HG02970 (cell line): ENCODE measurements at regions not wholly inside any gene's neighbourhood (a gene's known extent, or its start where the extent isn't known, plus 50 kb on each side); places are given as distances from the start of the nearest gene placed in this dataset.

ENCODE experiments used
- ATAC-seq: cut with Tn5 transposase; IDR thresholded peaks from one replicate; pipeline ENCODE4 v1.9.1; 2021; ENCODE audit warnings: mild to moderate bottlenecking, moderate library complexity, moderate number of reproducible peaks; ENCODE audit not compliant: unreplicated experiment, low FRiP score

DNA sequence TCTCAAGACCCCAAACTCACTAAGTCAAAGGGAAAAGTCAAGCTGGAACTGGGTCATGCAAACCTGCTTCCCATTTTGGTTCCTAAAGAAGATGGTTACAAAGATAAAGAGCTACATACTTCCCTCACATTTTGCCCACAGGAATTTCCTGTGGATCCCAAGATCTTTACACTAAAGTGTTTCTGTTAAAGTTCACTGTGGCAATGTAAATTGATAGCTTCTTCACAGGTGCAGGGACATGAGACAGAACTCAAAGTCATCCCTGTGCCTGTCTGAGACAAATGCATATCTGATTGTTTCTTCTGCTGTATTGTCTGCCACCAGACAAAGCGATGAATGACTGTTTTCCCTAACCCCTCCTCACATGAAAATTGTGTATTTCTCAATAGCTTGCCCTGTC, 567.8 kb downstream of the ZIC1 start:
- no peak for ATAC-seq

DNA sequence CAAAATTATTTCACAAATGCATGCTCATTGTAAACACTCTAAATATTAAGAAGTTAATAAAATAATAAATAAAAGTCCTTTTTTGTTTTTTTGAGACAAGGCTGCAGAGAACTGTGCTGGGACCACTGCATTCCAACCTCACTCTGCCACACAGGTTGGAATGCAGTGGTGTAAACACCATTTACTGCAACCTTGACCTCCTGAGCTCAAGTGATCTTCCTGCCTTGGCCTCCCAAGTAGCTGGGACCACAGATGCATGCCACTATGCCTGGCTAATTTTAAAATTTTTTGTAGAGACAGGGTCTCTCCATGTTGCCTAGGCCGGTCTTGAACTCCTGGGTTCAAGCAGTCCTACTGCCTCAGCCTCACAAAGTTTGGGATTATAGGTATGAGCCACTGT, 578.4 kb downstream of the ZIC1 start:
- ATAC-seq, result no peak

DNA sequence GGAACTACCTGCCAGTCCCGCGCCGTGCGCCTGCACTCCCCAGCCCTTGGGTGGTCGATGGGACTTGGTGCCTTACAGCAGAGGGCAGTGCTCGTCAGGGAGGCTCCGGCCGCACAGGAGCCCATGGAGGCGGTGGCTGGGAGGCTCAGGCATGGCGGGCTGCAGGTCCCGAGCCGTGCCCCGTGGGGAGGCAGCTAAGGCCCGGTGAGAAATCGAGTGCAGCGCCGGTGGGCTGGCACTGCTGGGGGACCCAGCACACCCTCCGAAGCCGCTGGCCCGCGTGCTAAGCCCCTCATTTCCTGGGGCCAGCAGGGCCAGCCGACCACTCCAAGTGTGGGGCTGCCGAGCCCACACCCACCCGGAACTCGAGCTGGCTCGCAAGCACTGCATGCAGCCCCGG, 580.2 kb downstream of the ZIC1 start:
- no peak for ATAC-seq

DNA sequence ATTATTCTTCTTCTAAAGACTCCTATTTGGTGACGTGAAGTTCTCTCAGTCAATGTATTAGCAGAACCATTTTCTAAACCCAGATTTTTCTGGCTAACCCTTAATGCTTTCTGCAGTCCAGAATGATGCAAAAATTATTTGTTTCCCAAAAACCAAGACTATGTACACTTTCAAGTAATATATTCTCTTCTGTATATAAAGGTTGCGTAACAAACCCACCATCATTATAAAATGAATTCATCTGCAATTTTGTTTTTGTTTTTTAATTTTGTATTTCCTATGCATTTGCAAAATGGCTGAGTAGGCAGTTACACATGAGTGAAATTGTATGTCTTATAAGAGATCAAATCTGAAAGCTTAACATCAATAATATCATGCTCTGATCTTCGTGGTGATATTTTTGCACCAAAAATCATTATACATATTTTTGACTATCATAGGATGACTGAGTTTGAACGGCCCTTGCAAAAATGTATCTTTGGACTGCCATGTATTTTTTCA, 593.6 kb downstream of the ZIC1 start:
- ATAC-seq, result no peak

DNA sequence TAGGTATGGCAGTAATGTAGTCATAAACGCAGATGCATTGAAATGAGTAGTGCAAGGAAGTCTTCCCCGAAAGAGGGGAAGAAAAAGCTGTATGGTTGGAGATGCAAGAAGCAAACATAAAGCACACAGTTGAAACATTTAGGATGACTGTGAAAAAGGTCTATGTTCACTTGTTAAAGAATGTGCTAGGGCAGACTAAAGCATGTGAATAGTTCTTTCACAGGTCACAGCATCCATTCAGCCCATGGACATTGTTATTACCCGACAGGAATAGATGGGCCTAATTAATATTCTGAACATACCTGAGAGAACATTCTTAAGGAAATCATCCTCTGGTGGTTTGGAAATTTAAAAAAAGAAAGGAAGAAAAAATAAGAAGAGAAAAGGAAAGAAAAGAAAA, 595.2 kb downstream of the ZIC1 start:
- no peak for ATAC-seq

DNA sequence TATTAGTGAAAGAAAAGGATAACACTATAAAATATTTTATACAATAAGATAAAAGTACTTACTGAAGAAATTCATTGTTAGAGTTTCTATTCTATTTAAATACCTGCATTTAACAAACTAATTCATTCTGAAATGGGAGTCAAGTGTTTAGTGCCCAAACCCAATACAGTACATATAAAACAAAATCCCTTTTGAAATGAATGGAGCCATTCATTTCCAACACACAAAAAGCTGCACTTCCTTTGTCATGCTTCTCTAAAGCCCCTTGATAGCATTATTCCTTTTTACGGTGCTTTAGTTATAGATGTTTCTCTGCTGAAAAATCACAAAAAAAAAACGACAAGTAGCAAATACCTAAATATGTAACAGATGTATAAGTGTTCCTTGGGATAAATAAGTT, 596.3 kb downstream of the ZIC1 start:
- ATAC-seq, result no peak

DNA sequence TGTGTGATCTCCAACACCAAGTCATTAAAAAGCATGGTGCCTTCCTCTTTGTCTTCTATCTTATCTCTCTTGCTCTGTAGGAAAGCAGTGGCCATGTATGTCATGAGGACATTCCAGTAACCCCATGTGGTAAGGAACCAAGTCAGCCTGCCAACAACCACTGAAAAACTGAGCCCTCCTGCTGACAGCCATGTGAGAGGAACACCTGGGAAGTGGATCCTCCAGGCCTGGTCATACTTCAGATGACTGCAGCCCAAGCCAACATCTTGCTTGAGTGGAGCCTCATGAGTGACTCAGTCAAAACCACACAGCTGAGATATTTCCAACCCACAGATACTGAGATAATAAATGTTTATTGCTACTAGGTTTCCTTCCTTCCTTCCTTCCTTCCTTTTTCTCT, 597.3 kb downstream of the ZIC1 start:
- ATAC-seq, result no peak

DNA sequence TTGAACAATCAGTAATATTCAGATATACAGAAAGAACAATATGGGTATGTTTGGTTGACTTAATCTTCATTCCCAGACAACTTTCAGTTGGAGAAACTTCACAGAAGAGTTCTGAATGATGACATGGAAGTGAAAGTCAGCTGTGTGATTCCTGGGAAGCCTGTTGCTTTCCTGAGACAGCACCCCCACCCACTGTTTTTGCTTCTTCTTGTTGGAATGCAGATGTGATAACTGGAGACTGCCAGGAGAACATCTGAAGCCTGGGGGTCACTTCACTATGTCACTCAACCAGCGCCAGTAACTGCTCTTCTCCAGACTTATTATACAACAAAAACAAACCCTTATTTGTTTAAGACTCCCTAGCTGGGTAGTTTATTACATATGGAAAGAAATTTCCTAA, 599.4 kb downstream of the ZIC1 start:
- ATAC-seq, result no peak

DNA sequence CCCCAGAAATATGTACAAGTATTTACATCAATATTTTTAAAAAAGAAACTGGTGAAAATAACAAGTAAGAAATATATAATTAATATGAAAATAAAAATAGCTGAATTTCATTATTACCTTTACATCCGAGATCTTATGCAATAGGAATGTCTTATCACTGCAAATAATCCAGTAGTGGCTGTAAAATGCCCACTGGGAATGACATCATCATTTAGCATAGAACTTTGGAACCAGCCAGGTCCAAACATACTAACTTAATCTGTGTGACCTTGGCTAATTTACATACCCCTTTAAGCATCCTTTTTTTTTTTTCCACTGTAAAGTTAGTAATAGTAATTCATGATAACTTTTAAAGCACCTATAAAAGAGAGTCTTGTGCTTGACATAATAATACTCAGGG, 611.7 kb downstream of the ZIC1 start:
- ATAC-seq, result no peak

DNA sequence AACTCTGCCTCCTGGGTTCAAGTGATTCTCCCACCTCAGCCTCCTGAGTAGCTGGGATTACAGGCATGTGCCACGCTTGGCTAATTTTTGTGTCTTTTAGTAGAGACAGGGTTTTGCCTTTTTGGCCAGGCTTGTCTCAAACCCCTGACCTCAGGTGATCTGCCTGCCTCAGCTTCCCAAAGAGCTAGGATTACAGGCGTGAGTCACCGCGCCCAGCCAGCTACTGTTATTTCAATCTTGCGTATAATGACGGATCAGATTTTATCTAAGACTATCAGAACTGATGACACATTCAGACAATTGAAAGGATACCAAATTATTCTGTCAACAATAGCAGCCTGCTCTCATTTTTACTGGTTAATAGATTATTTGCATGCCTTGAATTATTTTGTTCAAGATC, 612.2 kb downstream of the ZIC1 start:
- ATAC-seq, result no peak

DNA sequence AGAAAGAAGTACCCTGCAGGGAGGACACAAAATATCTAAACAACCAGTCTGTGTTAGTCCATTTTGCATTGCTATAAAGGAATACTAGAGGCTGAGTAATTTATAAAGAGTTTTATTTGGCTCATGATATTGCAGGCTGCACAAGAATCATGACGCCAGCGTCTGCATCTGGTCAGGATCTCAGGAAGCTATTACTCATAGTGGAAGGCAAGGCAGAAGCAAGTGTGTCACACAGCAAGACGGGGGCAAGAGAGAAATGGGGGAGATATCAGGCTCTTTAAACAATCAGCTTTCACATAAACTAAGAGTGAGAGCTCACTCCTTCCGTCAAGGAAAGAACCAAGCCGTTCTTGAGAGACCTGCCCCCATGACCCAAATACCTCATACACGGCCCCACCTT, 614.8 kb downstream of the ZIC1 start:
- no peak for ATAC-seq

DNA sequence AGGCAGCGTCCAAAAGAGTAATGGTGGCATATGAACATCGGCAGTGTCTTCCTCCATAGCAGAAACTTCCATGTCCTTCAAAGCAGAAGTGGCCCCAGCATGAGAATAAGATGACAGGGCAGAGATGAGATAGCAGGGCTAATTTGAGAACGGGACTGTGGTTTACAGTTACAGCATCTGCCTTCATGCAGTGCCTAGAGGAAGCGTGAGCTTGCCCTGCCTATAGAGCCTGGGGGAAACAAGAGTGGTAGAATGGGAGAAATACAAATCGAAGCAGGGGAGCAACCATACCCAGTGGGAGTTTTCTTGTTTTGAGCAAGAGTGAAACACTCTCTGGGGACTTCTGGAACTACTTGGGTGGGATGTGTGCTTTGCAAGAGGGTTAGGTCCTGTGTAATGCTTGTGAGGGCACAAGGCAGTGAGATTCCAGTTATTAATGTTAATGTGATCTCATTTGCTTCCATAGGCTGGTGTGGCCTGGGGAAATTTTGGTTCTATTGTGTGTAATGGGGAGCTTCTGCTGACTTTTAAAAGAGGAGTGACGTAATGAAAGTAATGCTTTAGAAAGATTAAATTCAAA, 616.9 kb downstream of the ZIC1 start:
- ATAC-seq, result no peak

DNA sequence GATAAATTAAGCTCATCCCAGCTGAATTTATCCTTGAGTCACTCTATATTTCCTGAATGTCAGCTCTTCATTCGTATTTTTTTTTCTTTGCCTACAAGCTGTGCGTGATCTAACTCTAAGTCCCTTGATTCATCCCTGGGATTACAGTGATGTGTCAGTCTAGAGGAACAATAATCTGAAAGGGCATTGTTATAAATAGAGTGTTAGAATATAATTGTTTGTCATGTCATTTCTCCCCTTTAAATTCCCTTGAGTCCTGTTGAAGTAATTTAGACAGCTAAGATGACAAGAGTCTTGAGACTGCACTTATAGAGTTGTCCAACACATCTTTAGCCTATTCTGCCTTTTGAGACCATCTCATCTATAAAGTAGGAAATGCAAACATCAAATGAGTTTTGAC, 621.8 kb downstream of the ZIC1 start:
- no peak for ATAC-seq

DNA sequence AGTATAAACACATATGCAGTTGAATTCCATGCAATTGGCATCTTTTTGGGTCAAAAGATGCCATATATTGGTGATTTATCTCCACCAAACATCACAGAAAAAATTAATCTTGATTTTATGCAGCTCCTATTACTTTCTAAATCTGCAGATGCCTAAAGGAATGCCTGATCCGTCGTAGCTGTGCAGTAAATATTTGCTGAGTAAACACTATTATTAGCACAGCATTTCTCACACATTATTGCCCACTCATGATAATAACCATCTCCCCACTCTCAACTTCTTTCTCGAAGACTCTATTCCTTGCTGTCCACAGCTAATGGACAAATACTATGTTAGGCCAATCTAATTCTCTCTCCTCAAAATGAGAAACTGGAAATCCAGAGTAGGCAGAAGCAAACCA, 625.2 kb downstream of the ZIC1 start:
- no peak for ATAC-seq

DNA sequence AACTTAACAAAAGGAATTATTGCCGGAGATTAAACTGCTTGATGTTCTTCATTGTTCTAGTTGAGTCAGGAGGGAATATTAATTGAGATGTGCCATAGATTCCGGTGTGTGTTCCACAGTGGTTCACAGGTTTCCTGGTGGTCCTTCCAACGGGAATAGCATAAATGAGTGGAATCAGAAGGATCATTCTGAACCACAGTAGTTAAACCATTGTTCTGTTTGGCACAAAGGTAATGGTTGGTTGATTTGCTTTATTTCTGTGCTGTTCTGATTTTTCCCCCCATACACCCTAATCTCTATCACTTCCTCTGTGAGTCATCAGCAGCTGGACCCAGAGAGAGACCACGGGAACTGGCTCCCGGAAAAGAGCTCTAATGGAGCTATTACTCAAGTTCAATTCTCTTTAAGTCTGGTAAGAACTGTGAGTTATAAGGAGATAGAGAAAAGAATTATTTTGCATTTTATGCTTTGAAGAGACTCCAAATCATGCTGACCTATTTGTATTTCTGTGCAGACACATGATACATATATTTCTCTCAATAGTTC, 627.2 kb downstream of the ZIC1 start:
- no peak for ATAC-seq

DNA sequence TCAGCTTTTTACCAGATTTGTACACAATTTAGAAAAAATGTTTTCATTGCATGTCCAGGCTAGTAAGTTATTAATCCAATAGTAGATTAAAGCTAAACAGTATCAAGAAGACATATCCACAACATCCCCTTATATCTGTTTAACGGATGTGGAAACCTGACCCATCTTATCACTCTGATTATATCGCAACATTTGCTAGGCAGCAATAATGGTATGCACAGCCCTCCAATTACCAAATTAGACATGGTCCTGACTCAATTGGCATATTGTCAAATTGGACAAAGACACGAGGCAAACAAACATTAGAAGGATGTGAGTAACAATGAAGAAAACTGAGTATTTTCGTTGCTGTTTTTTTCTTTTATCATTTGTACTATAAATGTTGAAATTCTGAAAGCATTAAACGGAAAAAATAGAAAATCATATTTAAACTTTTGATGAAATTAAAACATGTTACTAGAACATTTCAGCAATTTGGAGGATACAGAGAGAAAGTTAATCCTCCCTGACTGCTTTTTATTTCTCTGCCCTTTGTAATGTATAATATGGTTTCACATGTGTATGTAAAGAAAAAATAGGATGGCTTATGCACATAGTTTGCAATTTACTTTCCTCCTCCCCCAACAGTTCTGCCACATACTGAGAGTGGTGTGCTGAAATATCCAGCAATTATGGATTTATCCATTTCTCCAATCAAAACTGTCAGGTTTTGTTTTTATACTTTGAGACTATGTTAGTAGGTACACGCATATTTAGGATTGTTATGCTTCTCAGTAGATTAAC, 633.7 kb downstream of the ZIC1 start:
- ATAC-seq, result no peak

DNA sequence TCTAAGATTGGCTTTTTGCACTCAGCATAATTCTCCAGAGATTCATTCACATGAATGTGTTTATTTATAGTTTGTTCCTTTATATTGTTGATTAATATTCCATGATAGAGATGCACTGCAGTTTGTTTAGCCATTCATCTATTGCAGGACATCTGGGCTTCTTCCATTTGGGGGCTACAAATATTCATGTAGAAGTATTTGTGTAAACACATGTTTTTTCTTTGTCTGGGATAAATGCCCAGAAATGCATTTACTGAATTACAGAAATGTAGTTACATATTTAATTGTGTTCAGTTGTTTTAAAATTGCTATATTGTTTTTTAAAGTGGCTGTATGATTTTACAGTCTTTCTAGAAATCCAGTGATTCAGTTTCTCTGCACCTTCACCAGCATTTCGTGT, 635.0 kb downstream of the ZIC1 start:
- ATAC-seq, result no peak

DNA sequence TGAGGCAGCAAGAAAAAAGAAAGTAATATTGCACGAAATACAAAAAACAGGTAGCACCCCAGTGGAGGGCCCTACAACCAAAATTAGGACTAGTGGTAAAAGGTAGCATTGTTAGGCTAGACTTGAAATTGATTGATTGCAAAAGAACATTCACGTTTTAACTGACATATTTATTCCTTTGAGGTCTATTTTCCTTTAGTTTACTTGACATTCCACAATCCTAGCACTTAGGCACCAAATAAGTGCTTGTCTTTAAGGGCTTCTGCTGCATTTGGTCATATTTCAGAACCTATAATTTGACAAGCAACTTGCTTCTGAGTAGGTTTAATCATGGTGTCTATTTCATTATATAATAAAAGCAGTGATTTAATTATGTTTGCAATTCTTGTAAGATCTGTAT, 642.7 kb upstream of the AGTR1 start:
- no peak for ATAC-seq

DNA sequence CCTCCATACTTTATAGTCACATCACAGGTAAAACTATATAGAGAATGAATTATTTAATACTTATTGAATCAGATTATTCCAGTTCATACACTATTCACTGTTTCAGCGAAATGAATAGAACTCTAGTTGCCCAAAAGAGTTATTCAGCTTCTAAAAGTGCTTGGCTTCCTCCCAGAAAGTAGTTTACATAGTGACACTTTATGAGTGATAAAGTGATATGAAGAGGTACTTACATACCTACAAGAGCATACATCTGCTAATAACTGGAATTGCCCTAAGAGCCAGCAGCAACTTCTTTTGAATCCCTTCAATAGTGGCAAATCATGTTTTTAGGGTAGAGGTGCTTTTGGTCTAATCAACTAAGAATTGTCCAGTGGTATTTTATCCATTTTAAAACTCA, 635.1 kb upstream of the AGTR1 start:
- no peak for ATAC-seq

DNA sequence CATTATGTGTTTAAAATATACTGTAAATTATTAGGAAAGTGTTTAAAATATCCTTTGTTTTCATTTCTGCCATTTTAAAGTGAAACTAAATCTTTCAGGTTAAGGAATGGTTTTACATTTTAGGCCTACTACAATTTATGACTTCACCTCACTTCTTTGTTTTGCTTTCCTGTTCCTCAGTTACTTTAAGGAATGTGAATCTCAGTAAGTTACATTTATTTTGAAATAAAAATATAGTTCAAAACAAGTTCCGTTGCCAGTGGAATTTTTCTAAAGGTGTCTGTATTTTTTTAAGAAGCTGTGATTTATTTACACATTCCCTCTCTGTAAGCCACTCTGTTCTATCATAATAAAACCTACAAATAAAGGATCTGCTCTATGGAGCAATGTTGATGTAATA, 630.9 kb upstream of the AGTR1 start:
- ATAC-seq, result no peak

DNA sequence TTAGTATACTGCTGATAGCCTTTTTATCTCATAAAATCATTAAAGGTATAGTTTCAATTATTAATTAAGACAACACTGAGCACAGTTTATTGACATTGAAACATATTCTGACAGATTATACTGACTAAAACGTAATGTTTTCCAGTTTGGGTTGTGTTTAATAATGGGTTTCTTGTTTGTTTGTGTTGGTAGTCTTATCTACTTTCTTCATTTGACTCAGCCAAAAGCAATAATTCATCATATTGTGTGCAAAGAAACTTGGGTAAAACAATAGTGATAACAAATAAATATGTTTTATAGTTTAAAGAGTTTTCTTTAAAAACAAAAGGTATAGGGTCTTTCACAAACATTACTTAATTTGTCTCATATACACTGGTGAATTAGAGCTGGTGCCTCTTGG, 629.2 kb upstream of the AGTR1 start:
- no peak for ATAC-seq

DNA sequence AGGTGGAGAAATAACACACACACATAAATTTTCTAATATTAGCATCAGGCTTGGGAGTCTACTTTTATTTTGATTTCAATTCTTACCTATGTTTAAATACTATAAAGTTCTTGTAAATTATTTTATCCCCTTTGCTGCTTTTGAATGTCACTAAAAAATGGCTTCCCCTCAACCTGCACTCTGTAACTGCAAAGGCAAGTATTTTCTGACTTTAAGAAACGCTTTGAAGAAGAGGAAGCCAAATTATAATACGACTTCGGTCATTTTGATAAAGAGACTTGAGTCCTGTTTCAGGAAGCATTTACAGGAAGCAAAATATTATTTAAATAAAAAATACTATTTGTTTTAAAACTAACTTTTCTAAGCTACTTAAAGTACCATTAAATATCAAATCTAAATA, 627.7 kb upstream of the AGTR1 start:
- ATAC-seq, result no peak
